ENCODE measurements at regions not wholly inside any gene's neighbourhood (a gene's known extent, or its start where the extent isn't known, plus 50 kb on each side); places are given as distances from the start of the nearest gene placed in this dataset.

DNA sequence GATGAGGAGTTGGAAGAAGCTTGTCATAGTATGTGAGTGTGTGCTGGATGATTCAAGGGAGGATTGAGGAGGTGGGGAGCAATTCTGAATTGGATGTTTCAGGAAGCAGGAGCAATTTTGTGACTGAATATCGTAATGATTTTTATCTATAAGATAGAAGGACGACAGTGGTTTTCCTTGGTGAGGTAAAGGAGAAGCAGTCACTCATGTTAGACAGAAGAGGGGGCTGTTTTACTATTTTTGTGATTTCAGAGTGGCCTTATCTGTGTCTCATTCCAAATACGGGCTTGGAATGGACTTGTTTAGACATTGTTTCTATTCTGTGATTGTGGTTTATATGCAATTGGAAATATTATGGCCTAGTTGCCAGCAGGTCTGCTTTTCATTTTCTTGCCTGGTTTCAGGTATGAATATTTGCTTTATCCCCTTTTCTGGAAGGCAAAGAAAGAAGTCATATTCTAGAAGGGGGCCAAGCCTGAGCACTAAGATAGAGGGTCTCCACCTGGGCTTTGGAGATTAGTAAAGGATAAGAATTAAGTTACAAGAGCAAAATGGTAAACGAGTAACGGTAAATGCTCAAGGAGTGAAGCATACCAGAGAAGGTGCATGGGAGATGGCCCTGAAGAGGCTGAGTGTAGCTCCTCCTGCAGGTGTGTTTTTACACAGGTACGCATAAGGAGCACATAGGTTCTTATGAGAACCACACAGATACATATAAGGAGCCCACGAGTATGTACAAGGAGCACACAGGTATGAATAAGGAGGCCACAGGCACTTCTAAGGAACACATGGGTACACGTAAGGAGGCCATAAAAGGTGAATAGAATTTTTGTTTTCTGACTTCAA is 124.6 kb upstream of the KCNAB1 start:
- H3K79me2 ChIP-seq (replicated peaks; ENCODE audit: insufficient read depth) = no peaks in the 10 kb centered on the region
- H3K36me3 ChIP-seq (ENCODE audit: insufficient read depth) = no peaks in the 10 kb centered on the region
- Mint-ChIP-seq H3K4me3 (no peak overlapping the region), H3K9me3 (peaks cover 4% of the 10 kb centered on the region; the same call in 1 of the 3 replicates), H3K36me3 (ENCODE audit: low read depth) (no peaks in the 10 kb centered on the region), H3K4me1 (peaks cover 8% of the 10 kb centered on the region; the same call in 1 of the 3 replicates), H3K27ac (no peak overlapping the region), H3K27me3 (ENCODE audit: insufficient read depth, low read depth, poor library complexity) (peaks cover 4% of the 10 kb centered on the region)
- H3K27ac ChIP-seq (ENCODE audit: low read depth) = no peak overlapping the region
- H3K9me2 ChIP-seq (ENCODE audit: insufficient read depth) = no peaks in the 10 kb centered on the region
- no peaks in the 10 kb centered on the region for H3K4me1 ChIP-seq (ENCODE audit: insufficient read depth)
- TF ChIP-seq, protein P1, sequence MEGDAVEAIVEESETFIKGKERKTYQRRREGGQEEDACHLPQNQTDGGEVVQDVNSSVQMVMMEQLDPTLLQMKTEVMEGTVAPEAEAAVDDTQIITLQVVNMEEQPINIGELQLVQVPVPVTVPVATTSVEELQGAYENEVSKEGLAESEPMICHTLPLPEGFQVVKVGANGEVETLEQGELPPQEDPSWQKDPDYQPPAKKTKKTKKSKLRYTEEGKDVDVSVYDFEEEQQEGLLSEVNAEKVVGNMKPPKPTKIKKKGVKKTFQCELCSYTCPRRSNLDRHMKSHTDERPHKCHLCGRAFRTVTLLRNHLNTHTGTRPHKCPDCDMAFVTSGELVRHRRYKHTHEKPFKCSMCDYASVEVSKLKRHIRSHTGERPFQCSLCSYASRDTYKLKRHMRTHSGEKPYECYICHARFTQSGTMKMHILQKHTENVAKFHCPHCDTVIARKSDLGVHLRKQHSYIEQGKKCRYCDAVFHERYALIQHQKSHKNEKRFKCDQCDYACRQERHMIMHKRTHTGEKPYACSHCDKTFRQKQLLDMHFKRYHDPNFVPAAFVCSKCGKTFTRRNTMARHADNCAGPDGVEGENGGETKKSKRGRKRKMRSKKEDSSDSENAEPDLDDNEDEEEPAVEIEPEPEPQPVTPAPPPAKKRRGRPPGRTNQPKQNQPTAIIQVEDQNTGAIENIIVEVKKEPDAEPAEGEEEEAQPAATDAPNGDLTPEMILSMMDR (conservative IDR thresholded peaks at IDR 0.05; ENCODE audit: low read depth in 2 of 2) = peak; percentile 71 to 73
- no peak for TF ChIP-seq EZH2phosphoT487 (IDR thresholded peaks at IDR 0.05; ENCODE audit: unreplicated experiment)
- no peak for TF ChIP-seq ZNF331 (CRISPR knock-in tag; IDR thresholded peaks at IDR 0.05; ENCODE audit: low read depth)
- ATAC-seq = peak; percentile 89
- no peaks in the 10 kb centered on the region for H3F3A ChIP-seq (replicated peaks; ENCODE audit: low read depth)
- H4K20me1 ChIP-seq (replicated peaks; ENCODE audit: insufficient read depth) = no peaks in the 10 kb centered on the region
- no peak overlapping the region for H3K4me2 ChIP-seq
- H3K4me3 ChIP-seq = no peak overlapping the region
- no peak overlapping the region; the same call in 1 of the 2 replicates for H2AFZ ChIP-seq
- H3K27me3 ChIP-seq (ENCODE audit: insufficient read depth) = no peaks in the 10 kb centered on the region
- DNase-seq (ENCODE audit: low spot score) = peak; percentile 69

DNA sequence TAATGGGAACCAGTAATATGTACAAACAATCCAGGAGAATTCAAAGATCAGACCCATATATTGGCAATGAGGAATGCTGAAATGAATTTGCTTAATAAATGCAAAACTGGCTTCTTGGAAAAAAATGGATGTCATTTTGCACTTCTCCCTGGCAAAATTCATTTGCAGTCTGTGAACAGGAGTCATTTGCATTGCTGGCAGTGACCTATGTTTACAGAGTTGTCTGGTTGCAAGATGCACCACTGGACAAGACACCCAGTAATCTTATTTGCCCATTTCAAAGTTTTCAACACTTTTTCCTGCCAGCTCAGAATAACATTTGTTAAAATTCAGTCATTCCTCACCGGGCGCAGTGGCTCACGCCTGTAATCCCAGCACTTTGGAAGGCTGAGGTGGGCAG is 123.5 kb upstream of the KCNAB1 start:
- Mint-ChIP-seq H3K4me1 (0 out of 3 replicates have a peak, but pooled peaks cover 5% of the 10 kb centered on the region), H3K9me3 (peaks cover 4% of the 10 kb centered on the region; the same call in 1 of the 3 replicates), H3K27ac (no peak overlapping the region), H3K36me3 (ENCODE audit: low read depth) (no peaks in the 10 kb centered on the region), H3K27me3 (ENCODE audit: insufficient read depth, low read depth, poor library complexity) (peaks cover 4% of the 10 kb centered on the region), H3K4me3 (no peak overlapping the region)
- H3K9me2 ChIP-seq (ENCODE audit: insufficient read depth) = no peaks in the 10 kb centered on the region
- no peaks in the 10 kb centered on the region for H3F3A ChIP-seq (replicated peaks; ENCODE audit: low read depth)
- H3K27ac ChIP-seq (ENCODE audit: low read depth) = no peak overlapping the region
- no peak overlapping the region for H3K4me3 ChIP-seq
- H4K20me1 ChIP-seq (replicated peaks; ENCODE audit: insufficient read depth) = no peaks in the 10 kb centered on the region
- no peaks in the 10 kb centered on the region for H3K36me3 ChIP-seq (ENCODE audit: insufficient read depth)
- no peak overlapping the region for H3K4me2 ChIP-seq
- no peak overlapping the region; the same call in 1 of the 2 replicates for H2AFZ ChIP-seq
- ATAC-seq = no peak
- DNase-seq (ENCODE audit: low spot score) = no peak
- no peaks in the 10 kb centered on the region for H3K79me2 ChIP-seq (replicated peaks; ENCODE audit: insufficient read depth)
- H3K27me3 ChIP-seq (ENCODE audit: insufficient read depth) = no peaks in the 10 kb centered on the region
- H3K4me1 ChIP-seq (ENCODE audit: insufficient read depth) = no peaks in the 10 kb centered on the region
- TF ChIP-seq EZH2 (IDR thresholded peaks at IDR 0.05; ENCODE audit: low read depth, unreplicated experiment) (no peak), JUNB (IDR thresholded peaks at IDR 0.05; ENCODE audit: unreplicated experiment) (no peak), EZH2phosphoT487 (IDR thresholded peaks at IDR 0.05; ENCODE audit: unreplicated experiment) (no peak), STAT1 (IDR thresholded peaks at IDR 0.05; ENCODE audit: unreplicated experiment) (no peak)
- TF ChIP-seq, protein P1 (conservative IDR thresholded peaks at IDR 0.05; ENCODE audit: low read depth in 2 of 2) = no peak
- TF ChIP-seq, protein P2, sequence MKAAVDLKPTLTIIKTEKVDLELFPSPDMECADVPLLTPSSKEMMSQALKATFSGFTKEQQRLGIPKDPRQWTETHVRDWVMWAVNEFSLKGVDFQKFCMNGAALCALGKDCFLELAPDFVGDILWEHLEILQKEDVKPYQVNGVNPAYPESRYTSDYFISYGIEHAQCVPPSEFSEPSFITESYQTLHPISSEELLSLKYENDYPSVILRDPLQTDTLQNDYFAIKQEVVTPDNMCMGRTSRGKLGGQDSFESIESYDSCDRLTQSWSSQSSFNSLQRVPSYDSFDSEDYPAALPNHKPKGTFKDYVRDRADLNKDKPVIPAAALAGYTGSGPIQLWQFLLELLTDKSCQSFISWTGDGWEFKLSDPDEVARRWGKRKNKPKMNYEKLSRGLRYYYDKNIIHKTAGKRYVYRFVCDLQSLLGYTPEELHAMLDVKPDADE (IDR thresholded peaks at IDR 0.05) = no peak
- TF ChIP-seq, protein P3, sequence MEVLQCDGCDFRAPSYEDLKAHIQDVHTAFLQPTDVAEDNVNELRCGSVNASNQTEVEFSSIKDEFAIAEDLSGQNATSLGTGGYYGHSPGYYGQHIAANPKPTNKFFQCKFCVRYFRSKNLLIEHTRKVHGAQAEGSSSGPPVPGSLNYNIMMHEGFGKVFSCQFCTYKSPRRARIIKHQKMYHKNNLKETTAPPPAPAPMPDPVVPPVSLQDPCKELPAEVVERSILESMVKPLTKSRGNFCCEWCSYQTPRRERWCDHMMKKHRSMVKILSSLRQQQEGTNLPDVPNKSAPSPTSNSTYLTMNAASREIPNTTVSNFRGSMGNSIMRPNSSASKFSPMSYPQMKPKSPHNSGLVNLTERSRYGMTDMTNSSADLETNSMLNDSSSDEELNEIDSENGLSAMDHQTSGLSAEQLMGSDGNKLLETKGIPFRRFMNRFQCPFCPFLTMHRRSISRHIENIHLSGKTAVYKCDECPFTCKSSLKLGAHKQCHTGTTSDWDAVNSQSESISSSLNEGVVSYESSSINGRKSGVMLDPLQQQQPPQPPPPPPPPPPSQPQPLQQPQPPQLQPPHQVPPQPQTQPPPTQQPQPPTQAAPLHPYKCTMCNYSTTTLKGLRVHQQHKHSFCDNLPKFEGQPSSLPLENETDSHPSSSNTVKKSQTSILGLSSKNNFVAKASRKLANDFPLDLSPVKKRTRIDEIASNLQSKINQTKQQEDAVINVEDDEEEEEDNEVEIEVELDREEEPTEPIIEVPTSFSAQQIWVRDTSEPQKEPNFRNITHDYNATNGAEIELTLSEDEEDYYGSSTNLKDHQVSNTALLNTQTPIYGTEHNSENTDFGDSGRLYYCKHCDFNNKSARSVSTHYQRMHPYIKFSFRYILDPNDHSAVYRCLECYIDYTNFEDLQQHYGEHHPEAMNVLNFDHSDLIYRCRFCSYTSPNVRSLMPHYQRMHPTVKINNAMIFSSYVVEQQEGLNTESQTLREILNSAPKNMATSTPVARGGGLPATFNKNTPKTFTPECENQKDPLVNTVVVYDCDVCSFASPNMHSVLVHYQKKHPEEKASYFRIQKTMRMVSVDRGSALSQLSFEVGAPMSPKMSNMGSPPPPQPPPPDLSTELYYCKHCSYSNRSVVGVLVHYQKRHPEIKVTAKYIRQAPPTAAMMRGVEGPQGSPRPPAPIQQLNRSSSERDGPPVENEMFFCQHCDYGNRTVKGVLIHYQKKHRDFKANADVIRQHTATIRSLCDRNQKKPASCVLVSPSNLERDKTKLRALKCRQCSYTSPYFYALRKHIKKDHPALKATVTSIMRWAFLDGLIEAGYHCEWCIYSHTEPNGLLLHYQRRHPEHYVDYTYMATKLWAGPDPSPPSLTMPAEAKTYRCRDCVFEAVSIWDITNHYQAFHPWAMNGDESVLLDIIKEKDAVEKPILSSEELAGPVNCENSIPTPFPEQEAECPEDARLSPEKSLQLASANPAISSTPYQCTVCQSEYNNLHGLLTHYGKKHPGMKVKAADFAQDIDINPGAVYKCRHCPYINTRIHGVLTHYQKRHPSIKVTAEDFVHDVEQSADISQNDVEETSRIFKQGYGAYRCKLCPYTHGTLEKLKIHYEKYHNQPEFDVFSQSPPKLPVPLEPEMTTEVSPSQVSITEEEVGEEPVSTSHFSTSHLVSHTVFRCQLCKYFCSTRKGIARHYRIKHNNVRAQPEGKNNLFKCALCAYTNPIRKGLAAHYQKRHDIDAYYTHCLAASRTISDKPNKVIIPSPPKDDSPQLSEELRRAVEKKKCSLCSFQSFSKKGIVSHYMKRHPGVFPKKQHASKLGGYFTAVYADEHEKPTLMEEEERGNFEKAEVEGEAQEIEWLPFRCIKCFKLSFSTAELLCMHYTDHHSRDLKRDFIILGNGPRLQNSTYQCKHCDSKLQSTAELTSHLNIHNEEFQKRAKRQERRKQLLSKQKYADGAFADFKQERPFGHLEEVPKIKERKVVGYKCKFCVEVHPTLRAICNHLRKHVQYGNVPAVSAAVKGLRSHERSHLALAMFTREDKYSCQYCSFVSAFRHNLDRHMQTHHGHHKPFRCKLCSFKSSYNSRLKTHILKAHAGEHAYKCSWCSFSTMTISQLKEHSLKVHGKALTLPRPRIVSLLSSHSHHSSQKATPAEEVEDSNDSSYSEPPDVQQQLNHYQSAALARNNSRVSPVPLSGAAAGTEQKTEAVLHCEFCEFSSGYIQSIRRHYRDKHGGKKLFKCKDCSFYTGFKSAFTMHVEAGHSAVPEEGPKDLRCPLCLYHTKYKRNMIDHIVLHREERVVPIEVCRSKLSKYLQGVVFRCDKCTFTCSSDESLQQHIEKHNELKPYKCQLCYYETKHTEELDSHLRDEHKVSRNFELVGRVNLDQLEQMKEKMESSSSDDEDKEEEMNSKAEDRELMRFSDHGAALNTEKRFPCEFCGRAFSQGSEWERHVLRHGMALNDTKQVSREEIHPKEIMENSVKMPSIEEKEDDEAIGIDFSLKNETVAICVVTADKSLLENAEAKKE (CRISPR knock-in tag; IDR thresholded peaks at IDR 0.05) = no peak
